Colonic mucosa (tissue), 4 donors: ENCODE measurements at regions not wholly inside any gene's neighbourhood (a gene's known extent, or its start where the extent isn't known, plus 50 kb on each side); places are given as distances from the start of the nearest gene placed in this dataset.

Experiments
- DNase-seq: peaks from one replicate; pipeline ENCODE4 v3.0.0-alpha.2; 2020
- H3K27ac ChIP-seq: fragments of 200-600 bp; one replicate; pipeline ENCODE4 v1.8.0; 2021
- H3K27me3 ChIP-seq: fragments of 200-600 bp; one replicate; pipeline ENCODE4 v1.8.0; 2021
- H3K36me3 ChIP-seq: fragments of 200-600 bp; one replicate; pipeline ENCODE4 v1.8.0; 2021
- H3K4me1 ChIP-seq: fragments of 200-600 bp; one replicate; pipeline ENCODE4 v1.8.0; 2021; ENCODE audit warnings: mild to moderate bottlenecking
- H3K4me3 ChIP-seq: fragments of 200-600 bp; one replicate; pipeline ENCODE4 v1.8.0; 2021
- H3K9ac ChIP-seq, 2 donors: one replicate each; pipeline ENCODE4 v1.7.0; 2013; ENCODE audit warnings: control low read depth in 2 of 2, low read depth in 2 of 2, low read length in 2 of 2
- H3K9me3 ChIP-seq: fragments of 200-600 bp; one replicate; pipeline ENCODE4 v1.8.0; 2021
- CTCF ChIP-seq: fragments of 200-600 bp; IDR thresholded peaks from one replicate; pipeline ENCODE4 v1.8.0; 2022; ENCODE audit warnings: antibody characterized with exemption, mild to moderate bottlenecking
- intact Hi-C: fragments of 100-400 bp; cut with DNase I; formaldehyde crosslinking; loops from one replicate; pipeline ENCODE4 v1.14.1; 2022
- donor health status: healthy.
- donor health status: DM: no; HTN: no; CAD: no.
- donor health status: DM: no; HTN: no; CAD: no.

DNA sequence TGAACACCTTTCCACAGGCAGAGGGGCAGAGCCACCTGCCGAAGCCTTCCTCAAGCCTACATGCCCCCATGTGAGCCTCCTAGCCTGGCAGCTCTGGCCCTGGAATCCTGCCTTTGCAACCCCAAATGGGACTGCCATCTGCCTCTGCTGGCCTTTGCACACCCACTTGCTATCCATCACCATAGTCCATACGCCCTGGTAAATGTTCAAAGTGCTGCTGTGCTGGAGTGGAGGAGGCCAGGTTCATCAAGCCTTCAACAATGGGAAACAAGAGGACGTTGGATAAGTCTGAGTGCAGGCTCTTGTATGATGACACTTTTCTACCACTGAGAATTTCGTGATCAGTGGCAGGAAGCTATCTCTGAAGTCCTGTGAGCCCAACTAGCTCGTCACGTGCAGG is 159.8 kb downstream of the MED10 start:
- no peak overlapping the region for H3K27ac ChIP-seq
- H3K9ac ChIP-seq: no peak overlapping the region
- H3K9me3 ChIP-seq: no peaks in the 10 kb centered on the region
- no peak for DNase-seq
- intact Hi-C loops: no loop called here
- H3K27me3 ChIP-seq: no peaks in the 10 kb centered on the region
- H3K4me3 ChIP-seq: no peak overlapping the region
- H3K4me1 ChIP-seq: no peaks in the 10 kb centered on the region
- H3K36me3 ChIP-seq: no peaks in the 10 kb centered on the region
- TF ChIP-seq CTCF: no peak

DNA sequence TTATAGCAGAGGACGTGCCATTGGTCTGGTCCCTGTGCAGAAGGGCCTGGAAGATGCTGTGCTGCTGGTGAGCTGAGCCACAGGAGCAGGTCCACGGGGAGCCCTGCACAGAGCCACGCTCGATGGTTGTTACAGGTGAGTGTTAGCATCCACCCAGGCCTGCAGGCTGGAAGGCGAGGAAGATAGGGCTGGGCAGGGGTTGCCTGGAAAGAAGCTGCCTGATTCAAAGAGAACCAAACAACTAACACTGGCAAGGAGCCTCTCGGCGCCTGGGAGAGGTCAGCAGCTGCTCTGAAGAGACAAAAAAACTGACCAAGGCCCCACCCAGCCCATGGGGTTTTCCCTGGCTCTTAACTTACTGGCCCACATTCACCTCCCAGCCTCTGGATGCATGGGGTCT is 160.2 kb downstream of the MED10 start:
- TF ChIP-seq CTCF: no peak
- Histone ChIP-seq H3K9me3 (no peaks in the 10 kb centered on the region), H3K4me1 (no peaks in the 10 kb centered on the region), H3K9ac (no peak overlapping the region), H3K4me3 (no peak overlapping the region), H3K27ac (no peak overlapping the region), H3K36me3 (no peaks in the 10 kb centered on the region), H3K27me3 (no peaks in the 10 kb centered on the region)
- intact Hi-C loops: no loop called here
- DNase-seq: no peak

DNA sequence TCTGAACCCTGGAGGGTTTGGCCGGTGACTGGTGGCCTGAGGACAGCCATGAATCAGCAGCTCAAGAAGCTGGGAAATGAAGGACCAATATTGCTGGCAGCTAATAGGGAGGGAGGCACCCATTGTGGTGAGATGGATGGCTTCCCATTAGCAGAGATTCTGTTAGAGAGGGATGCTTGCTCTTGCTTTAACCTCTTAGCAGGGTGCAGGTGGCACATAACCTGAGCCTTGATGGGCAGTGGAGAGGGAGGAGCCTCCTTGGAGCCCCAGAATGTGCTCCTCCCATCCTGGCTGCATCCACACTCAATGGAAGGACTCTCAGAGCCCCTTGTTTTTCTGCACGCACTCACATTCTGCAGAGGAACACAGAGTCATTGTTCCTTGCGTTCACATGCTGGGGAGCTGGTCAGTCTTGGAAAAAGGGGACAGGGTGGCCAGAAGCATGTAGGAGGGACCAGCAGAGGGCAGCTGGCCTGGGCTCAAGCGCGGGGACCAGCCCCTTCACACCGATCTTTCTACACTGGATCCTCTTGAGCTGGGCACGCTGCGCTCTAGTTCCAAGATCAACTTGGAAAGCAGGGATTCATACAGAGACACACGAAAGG is 161.8 kb downstream of the MED10 start:
- no peaks in the 10 kb centered on the region for H3K27me3 ChIP-seq
- no peaks in the 10 kb centered on the region for H3K4me1 ChIP-seq
- H3K9ac ChIP-seq: no peak overlapping the region
- no peaks in the 10 kb centered on the region for H3K9me3 ChIP-seq
- no peak overlapping the region for H3K4me3 ChIP-seq
- no peaks in the 10 kb centered on the region for H3K36me3 ChIP-seq
- H3K27ac ChIP-seq: no peak overlapping the region
- no peak for TF ChIP-seq CTCF
- DNase-seq: no peak
- intact Hi-C loops: no loop called here

DNA sequence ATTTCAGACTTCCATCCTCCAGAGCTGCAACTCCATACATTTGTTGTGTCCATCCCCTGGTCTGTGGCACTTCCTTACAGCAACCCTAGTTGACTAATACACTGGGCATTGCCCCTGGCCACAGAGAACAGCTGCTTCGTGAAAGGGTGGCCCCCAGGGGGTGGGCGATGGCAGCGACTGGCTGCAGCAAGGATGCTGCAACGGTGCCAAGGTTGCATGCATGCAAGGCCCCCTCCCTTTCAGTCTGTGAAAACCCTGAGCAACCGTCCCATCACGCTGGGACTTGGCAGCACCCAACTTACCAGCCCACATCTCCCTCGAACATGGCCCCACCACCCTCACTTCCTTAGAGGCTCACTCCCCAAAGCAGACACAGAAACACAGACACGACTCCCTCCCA is 162.5 kb downstream of the MED10 start:
- Histone ChIP-seq H3K36me3 (no peaks in the 10 kb centered on the region), H3K27me3 (no peaks in the 10 kb centered on the region), H3K9ac (no peak overlapping the region), H3K4me1 (no peaks in the 10 kb centered on the region), H3K4me3 (no peak overlapping the region), H3K27ac (no peak overlapping the region), H3K9me3 (no peaks in the 10 kb centered on the region)
- no peak for TF ChIP-seq CTCF
- no peak for DNase-seq
- intact Hi-C loops: no loop called here

DNA sequence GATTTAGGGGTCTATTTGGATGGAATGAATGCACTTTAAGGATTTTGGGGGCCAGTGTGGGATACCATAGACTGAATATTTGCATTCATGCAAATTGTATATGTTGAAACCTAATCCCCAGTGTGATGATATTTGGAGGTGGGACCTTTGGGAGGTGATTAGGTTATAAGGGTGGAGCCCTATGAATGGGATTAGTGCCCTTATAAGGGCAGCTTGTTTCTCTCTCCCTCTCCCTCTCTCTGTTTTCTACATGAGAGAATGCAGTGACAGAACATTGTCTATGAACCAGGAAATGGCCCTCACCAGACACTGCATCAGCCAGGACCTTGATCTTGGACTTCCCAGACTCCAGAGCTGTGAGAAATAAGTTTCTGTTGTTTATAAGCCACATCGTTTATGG is 166.1 kb downstream of the MED10 start:
- intact Hi-C loops: no loop called here
- DNase-seq: no peak
- no peak overlapping the region for H3K4me3 ChIP-seq
- H3K4me1 ChIP-seq: no peaks in the 10 kb centered on the region
- TF ChIP-seq CTCF: no peak
- no peak overlapping the region for H3K9ac ChIP-seq
- H3K9me3 ChIP-seq: no peaks in the 10 kb centered on the region
- H3K36me3 ChIP-seq: no peaks in the 10 kb centered on the region
- no peaks in the 10 kb centered on the region for H3K27me3 ChIP-seq
- no peak overlapping the region for H3K27ac ChIP-seq
